ENCODE measurements at regions not wholly inside any gene's neighbourhood (a gene's known extent, or its start where the extent isn't known, plus 50 kb on each side); places are given as distances from the start of the nearest gene placed in this dataset.

DNA sequence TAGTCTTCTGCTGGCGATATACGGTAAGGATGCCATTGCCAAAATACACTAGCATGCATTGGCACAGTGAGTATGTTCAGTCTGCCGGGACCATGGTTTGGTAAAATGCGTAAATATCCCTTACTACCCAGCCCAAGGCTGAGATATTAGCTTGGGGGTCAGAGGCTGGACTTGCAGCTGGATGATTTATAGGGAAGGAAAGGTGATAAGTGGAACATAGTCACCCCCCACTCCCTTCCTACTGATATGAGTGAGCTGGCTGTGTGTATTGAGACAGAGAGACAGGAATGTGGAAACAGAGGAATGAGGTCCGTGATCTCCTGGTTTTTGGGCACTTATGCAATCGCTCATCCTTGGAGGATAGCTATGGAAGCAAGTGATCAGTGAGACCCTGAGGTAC lies 642.8 kb downstream of the KCNT2 start:
- TF ChIP-seq, protein P1, sequence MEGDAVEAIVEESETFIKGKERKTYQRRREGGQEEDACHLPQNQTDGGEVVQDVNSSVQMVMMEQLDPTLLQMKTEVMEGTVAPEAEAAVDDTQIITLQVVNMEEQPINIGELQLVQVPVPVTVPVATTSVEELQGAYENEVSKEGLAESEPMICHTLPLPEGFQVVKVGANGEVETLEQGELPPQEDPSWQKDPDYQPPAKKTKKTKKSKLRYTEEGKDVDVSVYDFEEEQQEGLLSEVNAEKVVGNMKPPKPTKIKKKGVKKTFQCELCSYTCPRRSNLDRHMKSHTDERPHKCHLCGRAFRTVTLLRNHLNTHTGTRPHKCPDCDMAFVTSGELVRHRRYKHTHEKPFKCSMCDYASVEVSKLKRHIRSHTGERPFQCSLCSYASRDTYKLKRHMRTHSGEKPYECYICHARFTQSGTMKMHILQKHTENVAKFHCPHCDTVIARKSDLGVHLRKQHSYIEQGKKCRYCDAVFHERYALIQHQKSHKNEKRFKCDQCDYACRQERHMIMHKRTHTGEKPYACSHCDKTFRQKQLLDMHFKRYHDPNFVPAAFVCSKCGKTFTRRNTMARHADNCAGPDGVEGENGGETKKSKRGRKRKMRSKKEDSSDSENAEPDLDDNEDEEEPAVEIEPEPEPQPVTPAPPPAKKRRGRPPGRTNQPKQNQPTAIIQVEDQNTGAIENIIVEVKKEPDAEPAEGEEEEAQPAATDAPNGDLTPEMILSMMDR (IDR thresholded peaks at IDR 0.05; ENCODE audit: low read depth, low read length): no peak
- DNase-seq (ENCODE audit: extremely low read depth, low read depth): no peak

GRCh38 chr1:195965036-195965435 lies 643.2 kb downstream of the KCNT2 start:
- no peak for DNase-seq (ENCODE audit: extremely low read depth, low read depth)
- TF ChIP-seq, protein P1 (IDR thresholded peaks at IDR 0.05; ENCODE audit: low read depth, low read length): no peak

DNA sequence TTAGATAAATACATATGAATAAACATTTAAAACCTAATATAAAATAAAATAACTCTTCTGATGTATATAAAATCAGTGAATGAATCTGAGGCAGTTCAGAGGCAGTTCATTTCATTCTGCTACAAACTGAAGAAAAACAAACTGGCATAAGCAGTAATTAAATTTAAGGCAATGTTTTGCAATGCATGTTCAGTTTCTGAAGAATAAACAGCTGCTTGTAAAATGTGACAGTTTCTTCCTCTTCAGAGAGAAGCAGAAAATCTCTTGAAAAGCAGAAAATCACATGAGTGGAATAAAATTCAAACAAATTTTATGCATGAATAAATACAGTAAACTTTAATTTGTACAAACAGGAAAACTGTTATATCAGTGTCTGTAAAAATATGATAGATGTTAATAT lies 643.7 kb downstream of the KCNT2 start:
- no peak for DNase-seq (ENCODE audit: extremely low read depth, low read depth)
- TF ChIP-seq, protein P1 (IDR thresholded peaks at IDR 0.05; ENCODE audit: low read depth, low read length): no peak

- TF ChIP-seq, protein P1 (IDR thresholded peaks at IDR 0.05; ENCODE audit: low read depth, low read length): no peak
- DNase-seq (ENCODE audit: extremely low read depth, low read depth): no peak
Measured at GRCh38 chr1:195962051-195962450, 646.2 kb downstream of the KCNT2 start.

- TF ChIP-seq, protein P1 (IDR thresholded peaks at IDR 0.05; ENCODE audit: low read depth, low read length): no peak
- no peak for DNase-seq (ENCODE audit: extremely low read depth, low read depth)
Measured at GRCh38 chr1:195960580-195960979, 647.7 kb downstream of the KCNT2 start.

DNA sequence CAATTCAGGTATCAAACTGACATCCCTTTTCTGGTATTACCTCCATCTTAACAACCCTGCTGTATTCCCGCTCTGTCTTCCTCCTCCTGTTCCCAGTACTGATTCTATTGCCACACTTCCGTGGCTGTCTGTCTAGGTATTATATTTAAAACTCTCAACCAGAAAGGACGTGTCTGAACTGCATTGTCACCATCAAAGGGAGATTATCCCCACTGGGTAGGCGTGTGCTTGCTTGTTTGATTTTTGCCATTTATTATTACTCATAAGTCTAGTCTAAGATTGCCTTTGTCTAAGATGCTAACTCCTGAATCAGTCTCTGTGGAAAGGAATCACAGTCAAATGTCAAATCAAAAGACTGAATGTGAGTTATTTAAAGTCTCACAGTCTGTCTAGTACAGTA lies 650.1 kb downstream of the KCNT2 start:
- TF ChIP-seq, protein P1 (IDR thresholded peaks at IDR 0.05; ENCODE audit: low read depth, low read length): no peak
- DNase-seq (ENCODE audit: extremely low read depth, low read depth): no peak

GRCh38 chr1:195956845-195957244 lies 651.4 kb downstream of the KCNT2 start:
- no peak for DNase-seq (ENCODE audit: extremely low read depth, low read depth)
- TF ChIP-seq, protein P1 (IDR thresholded peaks at IDR 0.05; ENCODE audit: low read depth, low read length): no peak
